A673 (cell line): ENCODE measurements at regions not wholly inside any gene's neighbourhood (a gene's known extent, or its start where the extent isn't known, plus 50 kb on each side); places are given as distances from the start of the nearest gene placed in this dataset.
A peak's percentile ranks its signal among the peaks of the same experiment; 100 is the strongest.

ENCODE experiments used
- BruUV-seq: library from RNA; stranded (reverse); fragments of 400-500 nt; replicated peaks from 2 replicates; lab custom pipeline; 2021; lab: Mats Ljungman, UMichigan
- CTCF ChIA-PET: fragments of 300-600 bp; sonication (Branson Sonifier 250); formaldehyde crosslinking; loops from one replicate; lab custom pipeline; 2022; ENCODE audit warnings: antibody characterized with exemption; lab: Charles Lee
- POLR2A ChIA-PET: fragments of 300-600 bp; sonication (Branson Sonifier 250); formaldehyde crosslinking; loops from one replicate; lab custom pipeline; 2022; ENCODE audit warnings: antibody characterized with exemption; ENCODE audit not compliant: low non-redundant PET; lab: Charles Lee
- DNase-seq: peaks from one replicate; pipeline ENCODE4 v3.0.0-alpha.2; 2015; ENCODE audit warnings: low spot score
- H3K27ac ChIP-seq: fragments of 200-600 bp; sonication (generic); 2 replicates; pipeline ENCODE4 v1.5.1; 2016; ENCODE audit warnings: mixed run types, low read depth, mild to moderate bottlenecking, mixed read lengths, antibody characterized with exemption, low read length; ENCODE audit not compliant: poor library complexity, severe bottlenecking
- H3K27me3 ChIP-seq: fragments of 200-600 bp; sonication (generic); replicated peaks from 2 replicates; pipeline ENCODE4 v1.6.1; 2017; ENCODE audit warnings: mixed run types, low read depth, mild to moderate bottlenecking, mixed read lengths, antibody characterized with exemption, low read length; ENCODE audit not compliant: insufficient read depth, poor library complexity
- H3K36me3 ChIP-seq: fragments of 200-600 bp; sonication (generic); 2 replicates; pipeline ENCODE4 v1.6.1; 2016; ENCODE audit warnings: mixed run types, mild to moderate bottlenecking, mixed read lengths, antibody characterized with exemption, low read length; ENCODE audit not compliant: insufficient read depth, poor library complexity, severe bottlenecking
- H3K4me1 ChIP-seq: fragments of 200-600 bp; sonication (generic); 2 replicates; pipeline ENCODE4 v1.6.1; 2017; ENCODE audit warnings: mixed run types, mild to moderate bottlenecking, mixed read lengths, antibody characterized with exemption, low read length; ENCODE audit not compliant: insufficient read depth, poor library complexity, severe bottlenecking
- H3K4me3 ChIP-seq: fragments of 200-600 bp; sonication (generic); 2 replicates; pipeline ENCODE4 v1.5.1; 2016; ENCODE audit warnings: low read depth, mixed run types, mild to moderate bottlenecking, mixed read lengths, low read length; ENCODE audit not compliant: poor library complexity, severe bottlenecking
- H3K9me3 ChIP-seq: fragments of 200-600 bp; sonication (generic); 2 replicates; pipeline ENCODE4 v1.6.1; 2016; ENCODE audit warnings: mixed run types, low read depth, mild to moderate bottlenecking, mixed read lengths, antibody characterized with exemption, low read length; ENCODE audit not compliant: poor library complexity, severe bottlenecking
- CTCF ChIP-seq: fragments of 300-800, 200-600 bp; sonication (generic); conservative IDR thresholded peaks from 2 replicates; pipeline ENCODE4 v1.5.1; 2017; ENCODE audit warnings: low read depth, mild to moderate bottlenecking, antibody characterized with exemption, low read length, moderate library complexity, mixed read lengths
- EZH2 ChIP-seq: fragments of 200-600 bp; sonication (generic); IDR thresholded peaks from 2 replicates; pipeline ENCODE4 v1.6.1; 2017; ENCODE audit warnings: borderline replicate concordance, low read depth, mild to moderate bottlenecking, mixed read lengths, antibody characterized with exemption, low read length; ENCODE audit not compliant: poor library complexity, severe bottlenecking
- intact Hi-C: fragments of 100-400 bp; cut with micrococcal nuclease; formaldehyde crosslinking; loops from one replicate; pipeline ENCODE4 v1.10.0; 2022; ENCODE audit not compliant: unreplicated experiment

- Histone ChIP-seq H3K36me3 (no peaks in the 10 kb centered on the region), H3K9me3 (no peaks in the 10 kb centered on the region), H3K27me3 (no peaks in the 10 kb centered on the region), H3K4me1 (no peaks in the 10 kb centered on the region), H3K27ac (no peak overlapping the region), H3K4me3 (no peak overlapping the region)
- TF ChIP-seq EZH2 (no peak), CTCF (no peak)
- peak; percentile 53 for DNase-seq
- BruUV-seq = no TSS peak
- intact Hi-C loops = no loop called here
- CTCF ChIA-PET = no interaction called here
- POLR2A ChIA-PET = no interaction called here
Measured at GRCh38 chr12:18808221-18808620, 70.3 kb downstream of the CAPZA3 start.

- no peak for DNase-seq
- CTCF ChIA-PET = no interaction called here
- intact Hi-C loops = no loop called here
- POLR2A ChIA-PET = no interaction called here
- TF ChIP-seq CTCF (no peak), EZH2 (no peak)
- BruUV-seq = no TSS peak
- Histone ChIP-seq H3K27ac (no peak overlapping the region), H3K4me1 (no peaks in the 10 kb centered on the region), H3K36me3 (no peaks in the 10 kb centered on the region), H3K27me3 (no peaks in the 10 kb centered on the region), H3K4me3 (no peak overlapping the region), H3K9me3 (no peaks in the 10 kb centered on the region)
Measured at GRCh38 chr12:18810537-18811253, 72.8 kb downstream of the CAPZA3 start.

DNA sequence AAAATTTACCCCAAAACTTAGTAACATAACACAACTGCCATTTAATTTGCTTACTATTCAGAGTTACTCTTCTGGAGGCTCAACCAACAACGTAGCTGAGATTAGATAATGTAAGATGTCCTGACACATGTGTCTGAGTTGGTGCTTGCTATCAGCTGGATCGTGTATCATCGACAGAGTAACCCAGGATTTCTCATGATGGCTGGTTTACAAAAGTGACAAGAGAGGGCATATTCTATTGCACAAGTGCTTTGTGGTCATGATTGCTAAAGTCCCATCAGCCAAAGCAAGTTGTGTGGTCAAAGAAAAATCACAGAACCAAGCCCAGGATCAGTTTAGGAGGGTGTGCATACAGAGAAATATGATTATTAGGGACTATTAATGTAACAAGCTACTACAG lies 73.4 kb downstream of the CAPZA3 start:
- Histone ChIP-seq H3K27ac (no peak overlapping the region), H3K4me3 (no peak overlapping the region), H3K36me3 (no peaks in the 10 kb centered on the region), H3K9me3 (no peaks in the 10 kb centered on the region), H3K4me1 (no peaks in the 10 kb centered on the region), H3K27me3 (no peaks in the 10 kb centered on the region)
- no peak for DNase-seq
- BruUV-seq = no TSS peak
- TF ChIP-seq CTCF (no peak), EZH2 (no peak)
- intact Hi-C loops = no loop called here
- ChIA-PET POLR2A (no interaction called here), CTCF (no interaction called here)
